AG09319 (cell line): ENCODE measurements at regions not wholly inside any gene's neighbourhood (a gene's known extent, or its start where the extent isn't known, plus 50 kb on each side); places are given as distances from the start of the nearest gene placed in this dataset.

ENCODE experiments used
- DNase-seq: peaks from one replicate; pipeline ENCODE4 v3.0.0-alpha.2; 2010; ENCODE audit warnings: low read depth; ENCODE audit errors: extremely low read depth
- TF ChIP-seq, protein P1 (sequence below): IDR thresholded peaks from 2 replicates; pipeline ENCODE4 v1.5.1; 2011; ENCODE audit warnings: low read depth, mild to moderate bottlenecking, inconsistent platforms, low read length, moderate library complexity

DNA sequence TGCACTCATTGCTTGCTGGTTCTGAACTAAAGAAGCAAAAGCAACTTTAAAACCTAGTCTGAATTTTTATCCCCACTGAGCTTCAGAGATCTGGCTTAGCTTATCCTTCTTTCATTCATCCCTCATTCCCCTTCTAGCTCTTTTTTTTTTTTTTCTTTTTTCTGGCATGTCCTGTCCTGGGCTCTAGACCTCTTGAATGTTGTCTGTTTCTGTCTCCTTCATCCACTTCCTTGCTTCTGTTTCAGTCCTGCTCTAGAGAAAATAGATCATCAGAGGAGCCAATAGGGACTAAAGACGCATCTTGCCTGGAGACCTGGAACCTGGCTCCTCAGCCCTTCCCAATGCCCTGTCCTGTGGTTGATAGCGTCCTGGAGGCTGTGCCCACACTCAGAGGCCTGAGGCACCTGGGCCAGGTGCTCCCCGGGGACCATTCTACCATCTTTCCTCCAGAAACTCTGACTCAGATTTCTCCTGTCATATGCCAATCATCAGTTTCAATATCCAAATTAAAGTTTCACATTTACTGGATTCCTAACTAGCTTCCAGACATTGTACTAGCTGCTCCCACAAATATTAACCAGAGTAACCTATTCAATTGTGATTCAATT is 115.7 kb upstream of the GATB start:
- TF ChIP-seq, protein P1, sequence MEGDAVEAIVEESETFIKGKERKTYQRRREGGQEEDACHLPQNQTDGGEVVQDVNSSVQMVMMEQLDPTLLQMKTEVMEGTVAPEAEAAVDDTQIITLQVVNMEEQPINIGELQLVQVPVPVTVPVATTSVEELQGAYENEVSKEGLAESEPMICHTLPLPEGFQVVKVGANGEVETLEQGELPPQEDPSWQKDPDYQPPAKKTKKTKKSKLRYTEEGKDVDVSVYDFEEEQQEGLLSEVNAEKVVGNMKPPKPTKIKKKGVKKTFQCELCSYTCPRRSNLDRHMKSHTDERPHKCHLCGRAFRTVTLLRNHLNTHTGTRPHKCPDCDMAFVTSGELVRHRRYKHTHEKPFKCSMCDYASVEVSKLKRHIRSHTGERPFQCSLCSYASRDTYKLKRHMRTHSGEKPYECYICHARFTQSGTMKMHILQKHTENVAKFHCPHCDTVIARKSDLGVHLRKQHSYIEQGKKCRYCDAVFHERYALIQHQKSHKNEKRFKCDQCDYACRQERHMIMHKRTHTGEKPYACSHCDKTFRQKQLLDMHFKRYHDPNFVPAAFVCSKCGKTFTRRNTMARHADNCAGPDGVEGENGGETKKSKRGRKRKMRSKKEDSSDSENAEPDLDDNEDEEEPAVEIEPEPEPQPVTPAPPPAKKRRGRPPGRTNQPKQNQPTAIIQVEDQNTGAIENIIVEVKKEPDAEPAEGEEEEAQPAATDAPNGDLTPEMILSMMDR, result no peak
- DNase-seq, result no peak

DNA sequence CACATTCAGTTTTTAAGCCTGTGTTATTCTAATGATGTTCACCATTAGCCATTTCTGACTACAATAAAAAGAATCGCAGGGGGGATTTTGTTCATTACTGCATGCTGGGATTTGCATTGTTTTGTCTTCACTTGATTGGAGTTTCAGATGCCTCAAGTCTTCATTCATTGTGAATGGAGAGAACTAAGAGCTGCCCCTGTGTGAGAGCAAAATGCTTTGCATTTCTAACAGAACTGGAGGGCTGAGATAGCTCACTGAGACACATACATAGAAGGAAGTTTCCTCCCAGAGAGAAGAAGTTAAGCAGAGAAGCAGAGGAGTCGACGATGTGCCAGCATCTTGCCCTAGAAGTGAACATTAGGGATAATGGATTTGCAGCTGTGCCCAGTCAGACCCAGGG is 113.5 kb upstream of the GATB start:
- DNase-seq, result no peak
- TF ChIP-seq, protein P1, result no peak

DNA sequence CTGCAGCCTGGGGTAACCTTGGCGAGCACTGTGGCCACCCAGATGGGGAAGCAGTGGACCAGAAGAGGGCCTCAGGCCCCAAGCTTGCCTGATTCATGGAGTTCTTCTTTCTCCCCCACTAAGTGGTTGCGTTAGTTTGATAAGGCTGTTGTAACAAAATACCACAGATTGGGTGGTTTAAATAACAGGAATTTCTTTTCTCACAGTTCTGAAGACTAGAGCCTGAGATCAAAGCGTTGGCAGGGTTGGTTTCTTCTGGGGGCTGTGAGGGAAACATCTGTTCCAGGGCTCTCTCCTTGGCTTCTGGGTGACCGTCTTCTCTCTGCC is 105.7 kb upstream of the GATB start:
- TF ChIP-seq, protein P1, result no peak

DNA sequence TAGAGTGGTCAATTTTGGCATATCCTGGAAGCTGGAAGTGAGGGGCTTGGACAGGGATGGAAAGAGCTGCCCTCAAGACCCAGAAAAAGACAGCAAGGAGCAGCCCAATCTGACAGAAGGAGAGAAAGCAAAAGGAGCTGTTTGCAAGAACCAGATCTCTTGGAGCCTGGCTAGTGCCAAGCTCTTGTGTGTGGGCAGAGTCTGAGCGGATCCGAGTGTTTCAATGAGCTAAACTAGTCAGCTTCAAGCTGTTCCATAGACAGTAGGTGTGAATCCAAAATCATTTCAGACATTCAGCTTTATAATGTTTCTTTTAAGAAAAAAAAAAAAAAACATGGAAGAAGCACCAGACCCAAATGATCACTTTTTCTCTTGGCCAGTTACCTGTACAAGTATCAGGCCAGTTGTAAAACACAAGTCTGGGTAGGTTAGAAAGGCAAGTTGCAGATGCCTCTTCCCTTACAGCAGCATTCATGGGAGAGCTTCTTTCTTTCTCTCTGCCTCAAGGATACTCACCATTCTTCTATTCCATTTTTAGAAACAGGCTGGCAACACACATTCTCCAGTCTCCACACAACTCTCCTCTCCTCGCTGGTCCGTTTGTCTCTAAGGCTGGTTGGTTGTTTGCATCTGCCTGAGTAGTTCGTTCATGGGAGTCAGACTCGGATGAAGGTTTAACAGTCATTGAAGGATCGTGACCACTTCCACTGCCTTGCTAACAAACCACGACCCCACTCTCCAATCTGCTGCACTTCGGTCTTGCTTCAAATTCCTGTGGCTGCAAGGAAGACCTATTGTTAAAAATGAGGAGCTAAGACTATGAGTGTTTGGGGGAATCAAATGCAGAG is 105.2 kb upstream of the GATB start:
- no peak for DNase-seq
- TF ChIP-seq, protein P1, result no peak

More for the DNA sequence above, 105.7 kb upstream of the GATB start:
- DNase-seq, result no peak

DNA sequence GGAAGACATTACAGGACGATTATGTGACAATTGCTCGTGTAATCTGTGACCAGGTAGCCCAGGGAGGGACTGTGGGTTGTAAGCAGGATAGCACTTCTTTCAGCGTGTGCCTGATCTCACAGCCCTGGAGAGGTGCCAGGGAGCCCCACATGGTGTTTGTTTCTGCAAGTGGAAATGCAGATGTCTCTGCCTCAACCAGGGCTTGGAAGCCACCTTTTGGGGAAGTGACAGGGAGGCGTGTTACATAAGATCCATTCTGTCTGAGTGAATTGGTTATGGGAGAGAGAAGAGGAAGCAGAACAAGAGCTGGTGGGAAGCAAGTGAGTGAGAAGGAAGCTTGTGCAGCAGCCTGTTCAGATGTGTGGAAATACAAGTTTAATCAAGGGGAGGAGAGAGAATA is 104.5 kb upstream of the GATB start:
- TF ChIP-seq, protein P1, result no peak
- DNase-seq, result no peak

DNA sequence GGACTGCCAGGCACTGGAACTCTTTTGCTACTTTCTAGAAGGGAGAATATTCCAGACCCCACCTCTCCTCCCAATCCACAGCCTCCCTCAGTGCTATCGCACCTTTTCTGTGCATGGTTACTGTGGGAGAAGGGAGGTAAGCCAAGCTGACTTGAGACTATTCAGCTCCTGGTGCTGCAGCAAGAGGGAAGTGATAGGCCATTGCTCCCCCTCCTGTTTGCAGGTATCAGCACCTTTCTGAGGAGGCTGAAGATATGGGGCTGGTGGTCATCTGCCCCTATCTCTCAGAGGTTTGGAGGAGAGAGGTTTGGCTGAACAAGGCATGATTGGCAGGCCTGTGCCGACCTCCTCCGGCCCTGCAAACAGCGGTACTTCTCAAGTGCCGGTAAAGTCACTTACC is 103.3 kb upstream of the GATB start:
- no peak for DNase-seq
- TF ChIP-seq, protein P1, result no peak

DNA sequence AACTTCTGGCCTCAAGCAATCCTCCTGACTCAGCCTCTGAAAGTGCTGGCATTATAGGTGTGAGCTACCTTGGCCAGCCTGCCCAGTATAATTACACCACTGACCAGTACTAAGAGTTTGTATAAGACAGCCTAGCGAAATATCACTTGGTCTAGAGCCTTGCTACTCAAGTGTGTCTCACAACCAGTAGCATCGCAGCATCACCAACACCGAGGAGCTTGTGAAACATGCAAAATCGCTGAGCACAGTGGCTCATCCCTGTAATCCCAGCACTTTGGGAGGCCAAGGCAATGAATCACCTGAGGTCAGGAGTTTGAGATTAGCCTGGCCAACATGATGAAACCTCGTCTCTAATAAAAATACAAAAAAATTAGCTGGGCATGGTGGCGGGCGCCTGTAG is 102.0 kb upstream of the GATB start:
- TF ChIP-seq, protein P1, result no peak
- DNase-seq, result no peak
